ENCODE measurements at regions not wholly inside any gene's neighbourhood (a gene's known extent, or its start where the extent isn't known, plus 50 kb on each side); places are given as distances from the start of the nearest gene placed in this dataset.

DNA sequence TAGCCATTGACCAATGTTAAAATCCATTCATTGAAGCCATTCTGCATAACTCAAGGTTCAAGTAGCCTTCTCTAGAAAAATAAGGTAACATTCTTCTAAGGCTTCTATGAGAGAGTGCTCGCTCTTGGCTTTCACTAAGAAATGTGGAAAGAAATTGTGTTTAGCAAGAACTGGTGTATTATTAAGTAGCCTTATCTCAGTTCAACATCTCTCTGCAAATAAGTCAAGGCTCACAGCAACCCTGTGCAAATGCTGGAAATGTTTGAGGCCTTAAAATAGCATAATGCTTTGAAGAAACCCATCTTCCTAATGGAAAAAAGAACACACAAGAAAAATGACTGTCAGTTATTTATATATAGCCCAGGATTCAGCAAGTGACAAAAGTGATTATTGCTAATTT lies 254.1 kb upstream of the PROX1 start:
- H3K27me3 ChIP-seq (ENCODE audit: control insufficient read depth in 3 of 3, insufficient read depth in 3 of 3, low read length in 3 of 3), result no peaks in the 10 kb centered on the region
- no peak overlapping the region for H3K27ac ChIP-seq (ENCODE audit: low read depth, low read length)
- no peaks in the 10 kb centered on the region for H3K36me3 ChIP-seq (ENCODE audit: control insufficient read depth in 3 of 3, insufficient read depth in 3 of 3, low read length in 3 of 3)
- no peak overlapping the region for H3K4me3 ChIP-seq (ENCODE audit: low read length in 3 of 3)
- H3K4me1 ChIP-seq (ENCODE audit: control insufficient read depth in 3 of 3, insufficient read depth in 3 of 3, low read length in 3 of 3), result no peaks in the 10 kb centered on the region
- no peaks in the 10 kb centered on the region for H3K9me3 ChIP-seq (ENCODE audit: control insufficient read depth in 3 of 3, low read length in 3 of 3)
- no peak overlapping the region for H3K9ac ChIP-seq (ENCODE audit: low read depth in 1 of 3, low read length in 3 of 3)

GRCh38 chr1:213737398-213738035 lies 250.3 kb upstream of the PROX1 start:
- no peaks in the 10 kb centered on the region for H3K4me1 ChIP-seq (ENCODE audit: control insufficient read depth in 3 of 3, insufficient read depth in 3 of 3, low read length in 3 of 3)
- no peaks in the 10 kb centered on the region for H3K27me3 ChIP-seq (ENCODE audit: control insufficient read depth in 3 of 3, insufficient read depth in 3 of 3, low read length in 3 of 3)
- no peaks in the 10 kb centered on the region for H3K9me3 ChIP-seq (ENCODE audit: control insufficient read depth in 3 of 3, low read length in 3 of 3)
- H3K36me3 ChIP-seq (ENCODE audit: control insufficient read depth in 3 of 3, insufficient read depth in 3 of 3, low read length in 3 of 3), result no peaks in the 10 kb centered on the region
- H3K27ac ChIP-seq (ENCODE audit: low read depth, low read length), result no peak overlapping the region
- no peak overlapping the region for H3K9ac ChIP-seq (ENCODE audit: low read depth in 1 of 3, low read length in 3 of 3)
- no peak overlapping the region for H3K4me3 ChIP-seq (ENCODE audit: low read length in 3 of 3)

GRCh38 chr1:213738658-213739057 lies 249.1 kb upstream of the PROX1 start:
- no peaks in the 10 kb centered on the region for H3K9me3 ChIP-seq (ENCODE audit: control insufficient read depth in 3 of 3, low read length in 3 of 3)
- no peak overlapping the region for H3K4me3 ChIP-seq (ENCODE audit: low read length in 3 of 3)
- no peak overlapping the region for H3K9ac ChIP-seq (ENCODE audit: low read depth in 1 of 3, low read length in 3 of 3)
- H3K4me1 ChIP-seq (ENCODE audit: control insufficient read depth in 3 of 3, insufficient read depth in 3 of 3, low read length in 3 of 3), result no peaks in the 10 kb centered on the region
- no peaks in the 10 kb centered on the region for H3K36me3 ChIP-seq (ENCODE audit: control insufficient read depth in 3 of 3, insufficient read depth in 3 of 3, low read length in 3 of 3)
- no peak overlapping the region for H3K27ac ChIP-seq (ENCODE audit: low read depth, low read length)
- H3K27me3 ChIP-seq (ENCODE audit: control insufficient read depth in 3 of 3, insufficient read depth in 3 of 3, low read length in 3 of 3), result no peaks in the 10 kb centered on the region

DNA sequence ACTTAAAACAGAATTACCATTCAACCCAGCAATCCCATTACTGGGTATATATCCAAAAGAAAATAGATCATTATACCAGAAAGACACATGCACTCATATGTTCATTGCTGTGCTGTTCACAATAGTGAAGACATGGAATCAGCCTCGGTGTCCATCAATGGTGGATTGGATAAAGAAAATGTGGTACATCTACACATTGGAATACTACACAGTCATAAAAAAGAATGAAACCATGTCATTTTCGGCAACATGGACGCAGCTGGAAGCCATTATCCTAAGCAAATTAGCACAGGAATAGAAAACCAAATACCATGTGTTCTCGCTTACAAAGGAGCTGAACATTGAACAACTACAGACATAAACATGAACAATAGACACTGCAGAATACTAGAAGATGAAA lies 244.8 kb upstream of the PROX1 start:
- no peak overlapping the region for H3K4me3 ChIP-seq (ENCODE audit: low read length in 3 of 3)
- H3K27ac ChIP-seq (ENCODE audit: low read depth, low read length), result no peak overlapping the region
- no peaks in the 10 kb centered on the region for H3K27me3 ChIP-seq (ENCODE audit: control insufficient read depth in 3 of 3, insufficient read depth in 3 of 3, low read length in 3 of 3)
- H3K36me3 ChIP-seq (ENCODE audit: control insufficient read depth in 3 of 3, insufficient read depth in 3 of 3, low read length in 3 of 3), result no peaks in the 10 kb centered on the region
- H3K9ac ChIP-seq (ENCODE audit: low read depth in 1 of 3, low read length in 3 of 3), result no peak overlapping the region
- H3K4me1 ChIP-seq (ENCODE audit: control insufficient read depth in 3 of 3, insufficient read depth in 3 of 3, low read length in 3 of 3), result no peaks in the 10 kb centered on the region
- no peaks in the 10 kb centered on the region for H3K9me3 ChIP-seq (ENCODE audit: control insufficient read depth in 3 of 3, low read length in 3 of 3)

DNA sequence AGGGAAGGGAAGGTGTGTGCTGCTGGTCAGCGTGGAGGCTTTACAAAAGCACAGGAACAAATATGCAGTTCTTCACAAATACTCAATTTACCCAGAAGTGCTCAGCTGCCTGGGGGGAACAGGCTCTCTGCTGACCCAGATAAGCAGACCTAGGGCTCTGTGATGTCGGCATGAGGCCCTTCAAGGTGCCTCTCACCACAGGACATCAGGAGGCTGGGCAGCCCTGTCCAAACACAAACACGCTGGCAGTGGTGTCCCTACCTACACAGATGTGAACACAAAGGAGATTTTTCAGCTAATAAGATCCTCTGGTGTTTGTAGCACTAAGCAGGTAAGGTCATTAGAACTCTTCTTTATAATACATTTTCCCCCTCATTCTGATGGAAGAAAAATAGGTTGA lies 243.0 kb upstream of the PROX1 start:
- Histone ChIP-seq H3K27ac (ENCODE audit: low read depth, low read length) (no peak overlapping the region), H3K4me3 (ENCODE audit: low read length in 3 of 3) (no peak overlapping the region), H3K9ac (ENCODE audit: low read depth in 1 of 3, low read length in 3 of 3) (no peak overlapping the region), H3K9me3 (ENCODE audit: control insufficient read depth in 3 of 3, low read length in 3 of 3) (no peaks in the 10 kb centered on the region), H3K36me3 (ENCODE audit: control insufficient read depth in 3 of 3, insufficient read depth in 3 of 3, low read length in 3 of 3) (no peaks in the 10 kb centered on the region), H3K27me3 (ENCODE audit: control insufficient read depth in 3 of 3, insufficient read depth in 3 of 3, low read length in 3 of 3) (no peaks in the 10 kb centered on the region), H3K4me1 (ENCODE audit: control insufficient read depth in 3 of 3, insufficient read depth in 3 of 3, low read length in 3 of 3) (no peaks in the 10 kb centered on the region)

- Histone ChIP-seq H3K9ac (ENCODE audit: low read depth in 1 of 3, low read length in 3 of 3) (no peak overlapping the region), H3K9me3 (ENCODE audit: control insufficient read depth in 3 of 3, low read length in 3 of 3) (no peaks in the 10 kb centered on the region), H3K36me3 (ENCODE audit: control insufficient read depth in 3 of 3, insufficient read depth in 3 of 3, low read length in 3 of 3) (no peaks in the 10 kb centered on the region), H3K4me3 (ENCODE audit: low read length in 3 of 3) (no peak overlapping the region), H3K4me1 (ENCODE audit: control insufficient read depth in 3 of 3, insufficient read depth in 3 of 3, low read length in 3 of 3) (no peaks in the 10 kb centered on the region), H3K27ac (ENCODE audit: low read depth, low read length) (no peak overlapping the region), H3K27me3 (ENCODE audit: control insufficient read depth in 3 of 3, insufficient read depth in 3 of 3, low read length in 3 of 3) (no peaks in the 10 kb centered on the region)
Observed at GRCh38 chr1:213745451-213745850, 242.3 kb upstream of the PROX1 start.

DNA sequence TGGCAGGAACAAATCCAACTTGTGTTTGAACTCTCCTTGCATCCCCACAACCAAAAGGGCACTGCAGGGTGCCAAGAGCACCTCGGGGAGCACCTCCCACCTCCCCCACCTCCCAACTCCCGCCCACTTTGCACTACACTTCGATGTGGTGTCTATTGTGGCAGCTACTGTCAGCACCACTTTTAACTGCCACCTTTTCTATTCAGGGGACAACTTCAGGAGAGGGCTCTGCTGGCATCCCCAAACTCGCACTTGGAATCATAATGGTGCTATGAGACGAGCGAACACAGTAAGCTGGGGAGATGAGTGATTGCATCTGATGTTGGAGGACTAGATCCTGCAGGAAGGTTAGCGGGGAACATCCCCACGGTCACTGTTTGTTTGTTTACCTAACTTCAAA lies 238.2 kb upstream of the PROX1 start:
- H3K9me3 ChIP-seq (ENCODE audit: control insufficient read depth in 3 of 3, low read length in 3 of 3), result peaks cover 0 to 3% (median 0%) of the 10 kb centered on the region in 3 donors
- no peak overlapping the region for H3K4me3 ChIP-seq (ENCODE audit: low read length in 3 of 3)
- no peaks in the 10 kb centered on the region for H3K4me1 ChIP-seq (ENCODE audit: control insufficient read depth in 3 of 3, insufficient read depth in 3 of 3, low read length in 3 of 3)
- no peak overlapping the region for H3K9ac ChIP-seq (ENCODE audit: low read depth in 1 of 3, low read length in 3 of 3)
- H3K36me3 ChIP-seq (ENCODE audit: control insufficient read depth in 3 of 3, insufficient read depth in 3 of 3, low read length in 3 of 3), result no peaks in the 10 kb centered on the region
- H3K27ac ChIP-seq (ENCODE audit: low read depth, low read length), result no peak overlapping the region
- no peaks in the 10 kb centered on the region for H3K27me3 ChIP-seq (ENCODE audit: control insufficient read depth in 3 of 3, insufficient read depth in 3 of 3, low read length in 3 of 3)

GRCh38 chr1:213750231-213751063 lies 237.3 kb upstream of the PROX1 start:
- no peak overlapping the region for H3K9ac ChIP-seq (ENCODE audit: low read depth in 1 of 3, low read length in 3 of 3)
- H3K27me3 ChIP-seq (ENCODE audit: control insufficient read depth in 3 of 3, insufficient read depth in 3 of 3, low read length in 3 of 3), result no peaks in the 10 kb centered on the region
- no peaks in the 10 kb centered on the region for H3K36me3 ChIP-seq (ENCODE audit: control insufficient read depth in 3 of 3, insufficient read depth in 3 of 3, low read length in 3 of 3)
- no peaks in the 10 kb centered on the region for H3K4me1 ChIP-seq (ENCODE audit: control insufficient read depth in 3 of 3, insufficient read depth in 3 of 3, low read length in 3 of 3)
- H3K9me3 ChIP-seq (ENCODE audit: control insufficient read depth in 3 of 3, low read length in 3 of 3), result peaks cover 0 to 3% (median 0%) of the 10 kb centered on the region in 3 donors
- no peak overlapping the region for H3K4me3 ChIP-seq (ENCODE audit: low read length in 3 of 3)
- H3K27ac ChIP-seq (ENCODE audit: low read depth, low read length), result no peak overlapping the region

DNA sequence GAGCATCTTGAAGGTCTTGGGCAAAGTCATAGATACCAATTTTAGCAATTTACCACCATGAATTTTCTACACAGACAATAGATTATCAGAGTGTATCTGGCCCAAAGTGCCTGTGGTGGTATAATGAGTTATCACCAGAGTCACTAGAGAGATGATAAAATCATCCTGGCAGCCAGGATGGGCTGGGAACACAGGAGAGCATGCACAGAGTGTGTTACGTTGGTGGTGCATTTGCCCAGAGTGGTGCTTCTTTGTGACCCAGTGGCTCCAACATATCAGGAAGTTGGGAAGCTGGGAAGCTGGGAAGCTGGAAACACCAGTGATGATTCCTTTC lies 236.7 kb upstream of the PROX1 start:
- Histone ChIP-seq H3K27ac (ENCODE audit: low read depth, low read length) (no peak overlapping the region), H3K4me1 (ENCODE audit: control insufficient read depth in 3 of 3, insufficient read depth in 3 of 3, low read length in 3 of 3) (no peaks in the 10 kb centered on the region), H3K36me3 (ENCODE audit: control insufficient read depth in 3 of 3, insufficient read depth in 3 of 3, low read length in 3 of 3) (no peaks in the 10 kb centered on the region), H3K27me3 (ENCODE audit: control insufficient read depth in 3 of 3, insufficient read depth in 3 of 3, low read length in 3 of 3) (no peaks in the 10 kb centered on the region), H3K4me3 (ENCODE audit: low read length in 3 of 3) (no peak overlapping the region), H3K9ac (ENCODE audit: low read depth in 1 of 3, low read length in 3 of 3) (no peak overlapping the region), H3K9me3 (ENCODE audit: control insufficient read depth in 3 of 3, low read length in 3 of 3) (peaks cover 0 to 3% (median 0%) of the 10 kb centered on the region in 3 donors)

GRCh38 chr1:213759359-213760181 lies 228.2 kb upstream of the PROX1 start:
- Histone ChIP-seq H3K27ac (ENCODE audit: low read depth, low read length) (no peak overlapping the region), H3K4me3 (ENCODE audit: low read length in 3 of 3) (no peak overlapping the region), H3K9me3 (ENCODE audit: control insufficient read depth in 3 of 3, low read length in 3 of 3) (no peaks in the 10 kb centered on the region), H3K4me1 (ENCODE audit: control insufficient read depth in 3 of 3, insufficient read depth in 3 of 3, low read length in 3 of 3) (no peaks in the 10 kb centered on the region), H3K27me3 (ENCODE audit: control insufficient read depth in 3 of 3, insufficient read depth in 3 of 3, low read length in 3 of 3) (peaks cover 0 to 4% (median 0%) of the 10 kb centered on the region in 3 donors), H3K9ac (ENCODE audit: low read depth in 1 of 3, low read length in 3 of 3) (no peak overlapping the region), H3K36me3 (ENCODE audit: control insufficient read depth in 3 of 3, insufficient read depth in 3 of 3, low read length in 3 of 3) (no peaks in the 10 kb centered on the region)

Measured in skeletal muscle tissue (tissue), 3 donors.